Heart right ventricle (tissue), 16 donors: ENCODE measurements at regions not wholly inside any gene's neighbourhood (a gene's known extent, or its start where the extent isn't known, plus 50 kb on each side); places are given as distances from the start of the nearest gene placed in this dataset.

Experiments used
- ATAC-seq, 8 donors: fragments of 200-7000 bp; cut with Tn5 transposase; one replicate each; pipeline ENCODE4 v1.9.1; 2020; ENCODE audit warnings: mild to moderate bottlenecking in 8 of 8, moderate library complexity in 8 of 8, moderate number of reproducible peaks in 1 of 8
- DNase-seq, 2 donors: peaks; one replicate each; pipeline ENCODE4 v3.0.0-alpha.2; 2020
- H3K27ac ChIP-seq, 10 donors: fragments of 200-600 bp; sonication (generic) in 2 of 10; one replicate each; pipeline versions ENCODE4 v1.5.0 to v1.8.0; 2020 to 2022; ENCODE audit warnings: mild to moderate bottlenecking in 3 of 10
- H3K27me3 ChIP-seq, 7 donors: fragments of 200-600 bp; one replicate each; pipeline ENCODE4 v1.8.0; 2021 to 2022; ENCODE audit warnings: mild to moderate bottlenecking in 2 of 7
- H3K36me3 ChIP-seq, 9 donors: fragments of 200-600 bp; sonication (generic) in 1 of 9; one replicate each; pipeline versions ENCODE4 v1.5.0 to v1.8.0; 2020 to 2022; ENCODE audit warnings: mild to moderate bottlenecking in 2 of 9
- H3K4me1 ChIP-seq, 9 donors: fragments of 200-600 bp; sonication (generic) in 1 of 9; one replicate each; pipeline versions ENCODE4 v1.5.0 to v1.8.0; 2020 to 2022; ENCODE audit warnings: mild to moderate bottlenecking in 4 of 9
- H3K4me3 ChIP-seq, 10 donors: fragments of 200-600 bp; sonication (generic) in 2 of 10; one replicate each; pipeline versions ENCODE4 v1.5.0 to v1.8.0; 2020 to 2022; ENCODE audit warnings: mild to moderate bottlenecking in 7 of 10, moderate library complexity in 2 of 10
- H3K9me3 ChIP-seq, 11 donors: fragments of 200-600 bp in 10 of 11; sonication (generic) in 2 of 11; one replicate each; pipeline versions ENCODE4 v1.5.0 to v1.8.0; 2013 to 2022; ENCODE audit warnings: mild to moderate bottlenecking in 2 of 11, control low read depth in 1 of 11, moderate library complexity in 1 of 11
- CTCF ChIP-seq, 9 donors: fragments of 200-600 bp; sonication (generic) in 2 of 9; IDR thresholded peaks; one replicate each; pipeline versions ENCODE4 v1.5.0 to v1.8.0; 2021 to 2022; ENCODE audit warnings: antibody characterized with exemption in 9 of 9, mild to moderate bottlenecking in 5 of 9, moderate library complexity in 1 of 9
- WGBS, 2 donors: extraction: QIAGEN DNeasy Blood & Tissue Kit; methylation state at CpG; one replicate each; pipeline ENCODE4 v1.1.7; 2013; ENCODE audit warnings: inconsistent platforms in 1 of 2; 5-methylcytosine and 5-hydroxymethylcytosine counted together
- intact Hi-C, 10 donors: fragments of 100-400 bp; cut with DNase I; formaldehyde crosslinking; loops; one replicate each; pipeline versions ENCODE4 v1.11.1 to v1.14.2; 2022
- donor health status: Arrhythmogenic right ventricular cardiomyopathy.
- donor health status: ischemic (EF 13 %, LVEDD 7.1; RV severe dilation, severe dysfunction).
- donor health status: healthy with polysubstance abuse.
- donor health status: DM: no; HTN: yes; CAD: no.
- donor health status: DM: no; HTN: no; CAD: no.
- donor health status: ischemic (EF 25% LVEDD 6.9; RV normal size, moderate dysfunction).
- donor health status: ischemic (EF 25% LVEDD 5.7; RV mildly dilated, moderate dysfunction).
- donor health status: healthy.
- donor health status: DM: yes; HTN: yes; CAD: no.
- donor health status: Ischemic cardiomyopathy.
- donor health status: ischemic (EF 35%, LVEDD 5.7; RV mildly dilated, moderate dysfunction).
- donor health status: nonischemic (EF 11% LVEDD 7.7; RV severe dilation, severe dysfunction).
- donor health status: DM: yes; HTN: yes; CAD: no.
- donor health status: PGD.
- donor health status: ischemic (EF 29% LVEDD 5.4; RV normal size, mild dysfunction).
- donor health status: nonischemic (EF 23%, LVEDD 6.1; RV moderate dilation, normal function).

DNA sequence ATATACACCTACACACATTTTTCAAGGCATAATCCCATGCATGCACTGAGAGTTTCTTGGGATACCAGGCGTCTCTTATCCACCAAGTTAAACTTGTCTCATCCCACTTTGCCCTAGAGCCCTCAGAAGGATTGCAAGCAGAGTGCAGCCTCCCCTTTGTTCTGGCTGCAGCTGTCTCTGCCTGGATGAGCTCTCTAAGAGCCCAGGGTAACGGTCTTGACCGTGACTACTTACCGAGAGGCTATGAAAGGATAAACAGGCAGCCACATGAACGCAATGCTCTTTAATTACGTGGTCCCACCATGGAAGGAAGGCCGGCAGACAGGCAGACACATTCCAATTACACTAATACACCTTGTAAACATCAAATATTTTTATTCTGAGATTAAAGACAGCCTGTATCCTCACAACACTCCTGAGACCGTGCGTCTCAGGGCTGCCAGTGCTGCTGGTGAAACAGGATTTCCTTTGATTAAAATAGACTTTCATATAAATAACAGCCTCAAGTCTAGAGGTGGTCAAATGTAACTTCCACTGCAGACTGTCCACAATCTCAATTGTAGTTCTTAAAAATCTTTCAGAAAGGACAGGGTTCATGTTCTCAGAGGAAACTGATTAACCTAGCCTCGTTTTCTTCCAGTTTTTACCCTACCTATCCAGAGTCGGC, 210.0 kb upstream of the PRDM1 start:
- ATAC-seq (peak in 2 of 8 donors; percentile 36 to 54), DNase-seq (no peak)
- Histone ChIP-seq H3K9me3 (no peaks in the 10 kb centered on the region), H3K27me3 (no peaks in the 10 kb centered on the region), H3K27ac (peak overlapping the region in 1 of 10 donors; percentile 40), H3K36me3 (no peaks in the 10 kb centered on the region), H3K4me3 (no peak overlapping the region), H3K4me1 (peaks cover 0 to 32% (median 6%) of the 10 kb centered on the region in 9 donors)
- intact Hi-C loops: no loop called here
- WGBS, 2 donors: 42 to 65% methylated on average over 11 of the region's 11 CpGs
- no peak for TF ChIP-seq CTCF (IDR thresholded peaks at IDR 0.05)

DNA sequence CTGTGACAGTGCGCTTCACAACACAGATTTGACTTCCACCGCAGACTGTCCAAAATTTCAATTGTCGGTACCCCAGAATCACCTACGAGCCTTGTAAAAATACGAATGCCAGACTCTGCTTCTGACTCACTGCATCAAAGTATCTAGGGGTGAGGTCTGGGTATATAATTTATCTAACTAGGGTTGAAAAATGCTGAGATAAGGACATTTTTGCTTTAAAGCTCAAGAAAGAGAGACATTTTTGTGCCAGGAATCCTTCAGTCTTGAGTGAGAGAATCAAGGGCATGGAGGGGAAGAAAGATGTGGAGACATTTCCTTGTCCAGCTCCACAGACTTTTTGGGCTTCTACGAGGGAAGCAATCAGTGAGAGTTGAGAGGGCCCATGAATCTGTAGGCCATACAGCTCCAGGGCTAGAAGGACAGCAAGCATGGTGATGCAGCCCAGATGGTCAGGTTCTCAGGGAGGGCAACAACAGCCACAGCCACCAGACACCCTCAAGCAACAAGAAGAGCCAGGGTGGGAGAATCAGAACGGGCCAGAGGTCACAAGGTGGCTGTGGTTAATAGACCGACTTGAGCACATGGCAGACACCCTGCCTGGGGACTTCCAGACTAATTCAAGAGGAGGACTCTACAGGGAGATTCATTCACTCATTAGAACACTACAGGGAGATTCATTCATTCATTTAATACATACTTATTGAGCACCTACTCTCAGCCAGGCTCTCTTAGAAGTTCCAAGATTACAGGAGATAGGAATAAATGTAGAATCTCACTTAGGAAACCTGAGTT, 211.1 kb upstream of the PRDM1 start:
- H3K27ac ChIP-seq: no peak overlapping the region
- H3K36me3 ChIP-seq: no peaks in the 10 kb centered on the region
- WGBS, 2 donors: 79% methylated on average over 8 of the region's 8 CpGs
- TF ChIP-seq CTCF (IDR thresholded peaks at IDR 0.05): no peak
- ATAC-seq (no peak), DNase-seq (no peak)
- H3K4me1 ChIP-seq: peaks cover 0 to 28% (median 6%) of the 10 kb centered on the region in 9 donors
- intact Hi-C loops: no loop called here
- no peak overlapping the region for H3K4me3 ChIP-seq
- no peaks in the 10 kb centered on the region for H3K9me3 ChIP-seq
- no peaks in the 10 kb centered on the region for H3K27me3 ChIP-seq

DNA sequence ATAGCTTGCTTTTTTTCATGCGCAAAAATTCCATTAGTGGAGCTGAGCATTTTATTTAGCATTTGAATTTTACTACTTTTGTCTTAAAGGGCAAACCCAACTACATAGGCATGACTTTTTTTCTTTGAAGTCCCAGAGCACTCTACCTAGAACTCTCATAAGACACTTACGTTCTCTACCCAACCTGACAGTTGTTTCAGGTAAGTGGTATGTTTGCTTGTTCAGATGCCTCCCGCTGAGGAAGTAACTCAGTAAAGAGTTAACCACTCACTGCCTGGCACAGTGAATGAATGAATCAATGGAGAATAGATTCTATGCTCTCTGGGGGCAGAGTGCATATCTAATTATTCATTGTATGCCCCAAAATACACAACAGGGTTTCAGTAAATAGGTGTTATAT, 212.3 kb upstream of the PRDM1 start:
- Histone ChIP-seq H3K27ac (no peak overlapping the region), H3K27me3 (no peaks in the 10 kb centered on the region), H3K4me3 (no peak overlapping the region), H3K4me1 (peaks cover 0 to 33% (median 6%) of the 10 kb centered on the region in 9 donors), H3K9me3 (no peaks in the 10 kb centered on the region), H3K36me3 (no peaks in the 10 kb centered on the region)
- 50 to 51% methylated on average over 3 of the region's 3 CpGs for WGBS, 2 donors
- TF ChIP-seq CTCF (IDR thresholded peaks at IDR 0.05): no peak
- no peak for DNase-seq
- intact Hi-C loops: no loop called here
- no peak for ATAC-seq

GRCh38 chr6:105873211-105873704, 212.9 kb upstream of the PRDM1 start:
- no peak for DNase-seq
- H3K27ac ChIP-seq: peak overlapping the region in 1 of 10 donors; percentile 66
- ATAC-seq: peak in 2 of 8 donors; percentile 25 to 35
- no peaks in the 10 kb centered on the region for H3K9me3 ChIP-seq
- WGBS, 2 donors: 49 to 61% methylated on average over 2 of the region's 2 CpGs
- TF ChIP-seq CTCF (IDR thresholded peaks at IDR 0.05): no peak
- no peaks in the 10 kb centered on the region for H3K27me3 ChIP-seq
- H3K4me1 ChIP-seq: peaks cover 0 to 38% (median 6%) of the 10 kb centered on the region in 9 donors
- intact Hi-C loops: no loop called here
- no peak overlapping the region for H3K4me3 ChIP-seq
- H3K36me3 ChIP-seq: no peaks in the 10 kb centered on the region
